GM10248 (cell line): ENCODE measurements at regions not wholly inside any gene's neighbourhood (a gene's known extent, or its start where the extent isn't known, plus 50 kb on each side); places are given as distances from the start of the nearest gene placed in this dataset.

Experiments
- CTCF ChIA-PET: fragments of 300-600 bp; sonication (Branson Sonifier 250); formaldehyde crosslinking; extraction: SDS; loops from one replicate; lab custom pipeline; 2021; ENCODE audit warnings: antibody characterized with exemption; lab: Yijun Ruan, JAX
- POLR2A ChIA-PET: fragments of 350-650 bp; sonication (Branson Sonifier 250); formaldehyde crosslinking; extraction: SDS; loops from one replicate; lab custom pipeline; 2020; ENCODE audit warnings: antibody characterized with exemption; lab: Yijun Ruan, JAX
- DNase-seq: peaks from one replicate; pipeline ENCODE4 v3.0.0; 2012; ENCODE audit errors: extremely low spot score
- TF ChIP-seq, protein P1 (sequence below): IDR thresholded peaks from 2 replicates; pipeline ENCODE4 v1.5.1; 2012; ENCODE audit warnings: mild to moderate bottlenecking, low read depth; ENCODE audit errors: extremely low read depth, missing control alignments, control extremely low read depth

- ChIA-PET CTCF (no interaction called here), POLR2A (no interaction called here)
- DNase-seq = no peak
- TF ChIP-seq, protein P1, sequence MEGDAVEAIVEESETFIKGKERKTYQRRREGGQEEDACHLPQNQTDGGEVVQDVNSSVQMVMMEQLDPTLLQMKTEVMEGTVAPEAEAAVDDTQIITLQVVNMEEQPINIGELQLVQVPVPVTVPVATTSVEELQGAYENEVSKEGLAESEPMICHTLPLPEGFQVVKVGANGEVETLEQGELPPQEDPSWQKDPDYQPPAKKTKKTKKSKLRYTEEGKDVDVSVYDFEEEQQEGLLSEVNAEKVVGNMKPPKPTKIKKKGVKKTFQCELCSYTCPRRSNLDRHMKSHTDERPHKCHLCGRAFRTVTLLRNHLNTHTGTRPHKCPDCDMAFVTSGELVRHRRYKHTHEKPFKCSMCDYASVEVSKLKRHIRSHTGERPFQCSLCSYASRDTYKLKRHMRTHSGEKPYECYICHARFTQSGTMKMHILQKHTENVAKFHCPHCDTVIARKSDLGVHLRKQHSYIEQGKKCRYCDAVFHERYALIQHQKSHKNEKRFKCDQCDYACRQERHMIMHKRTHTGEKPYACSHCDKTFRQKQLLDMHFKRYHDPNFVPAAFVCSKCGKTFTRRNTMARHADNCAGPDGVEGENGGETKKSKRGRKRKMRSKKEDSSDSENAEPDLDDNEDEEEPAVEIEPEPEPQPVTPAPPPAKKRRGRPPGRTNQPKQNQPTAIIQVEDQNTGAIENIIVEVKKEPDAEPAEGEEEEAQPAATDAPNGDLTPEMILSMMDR = no peak
Observed at GRCh38 chr12:124450376-124450750, 117.0 kb downstream of the NCOR2 start.

DNA sequence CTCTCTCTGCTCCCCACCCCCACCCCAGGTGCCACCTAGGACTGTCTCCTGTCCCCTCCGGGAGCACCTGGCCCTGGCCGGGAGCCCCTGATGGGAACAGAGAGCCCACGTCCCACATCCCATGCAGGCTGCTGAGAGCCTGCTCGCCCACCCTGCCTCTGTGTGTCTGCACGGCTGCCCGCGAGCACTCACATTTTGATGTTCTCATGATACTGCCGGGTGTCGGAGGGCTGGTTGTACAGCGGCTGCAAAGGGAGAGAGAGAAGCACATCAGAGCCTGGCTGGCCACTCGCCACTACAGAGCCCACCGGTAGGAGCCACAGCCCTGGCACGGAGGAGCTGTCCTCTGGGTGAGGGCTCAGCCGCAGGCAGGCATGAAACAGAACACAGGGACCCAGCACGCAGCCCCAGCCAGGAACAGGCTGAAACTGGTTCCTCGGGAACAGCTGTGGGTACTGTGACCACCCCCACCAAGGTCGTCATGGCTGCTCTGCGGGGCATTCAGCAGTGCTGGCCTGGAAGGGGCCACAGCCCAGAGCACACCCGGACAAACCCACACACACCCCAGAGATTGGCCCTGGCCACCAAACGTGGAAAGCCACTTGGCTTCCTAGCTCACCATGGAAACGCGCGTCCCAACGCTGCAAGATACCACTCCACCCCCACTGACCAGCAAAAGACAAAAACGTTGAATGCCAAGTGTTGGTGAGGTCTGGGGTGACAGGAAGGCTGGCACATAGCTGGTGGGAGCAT, 117.6 kb downstream of the NCOR2 start:
- no peak for DNase-seq
- ChIA-PET POLR2A (no interaction called here), CTCF (no interaction called here)

DNA sequence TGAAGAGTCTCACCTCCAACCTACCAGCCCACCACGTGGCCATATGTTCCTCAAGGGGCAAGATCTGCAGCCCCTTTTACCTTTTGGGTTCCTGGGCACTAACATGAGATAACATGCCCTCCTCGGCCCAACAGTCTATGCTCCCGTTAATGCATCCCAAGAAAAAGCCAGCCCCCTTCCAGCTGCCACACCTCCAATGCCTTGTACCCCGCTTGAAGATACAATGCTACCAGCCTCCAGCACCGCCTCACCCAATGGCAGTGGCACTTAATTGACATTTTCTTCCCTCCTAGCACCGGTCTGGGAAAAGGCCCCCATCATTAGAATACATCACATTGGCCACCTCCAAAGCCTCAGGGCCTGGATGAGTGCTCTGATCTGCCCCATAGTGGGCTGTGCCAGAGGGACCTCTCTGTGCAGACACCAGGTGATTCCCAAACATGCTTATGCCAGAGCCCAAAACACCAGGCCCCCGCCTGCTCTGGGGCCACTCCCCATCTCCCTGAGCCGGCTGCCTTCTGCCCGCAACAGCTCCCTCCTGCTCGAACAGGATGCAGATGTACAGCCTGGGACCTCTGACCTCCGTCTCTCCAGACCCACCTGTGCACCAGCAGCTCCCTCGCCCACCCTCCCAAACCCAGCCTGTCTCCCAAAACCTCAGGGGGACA, 118.3 kb downstream of the NCOR2 start:
- ChIA-PET POLR2A (no interaction called here), CTCF (interaction anchor here (0.9 kb wide), 1 partner anchor 24 kb away, joined by 3 read pairs; no protein-coding TSS in a partner anchor)
- TF ChIP-seq, protein P1 = no peak
- no peak for DNase-seq

More for the DNA sequence above, 117.6 kb downstream of the NCOR2 start:
- TF ChIP-seq, protein P1 = no peak

DNA sequence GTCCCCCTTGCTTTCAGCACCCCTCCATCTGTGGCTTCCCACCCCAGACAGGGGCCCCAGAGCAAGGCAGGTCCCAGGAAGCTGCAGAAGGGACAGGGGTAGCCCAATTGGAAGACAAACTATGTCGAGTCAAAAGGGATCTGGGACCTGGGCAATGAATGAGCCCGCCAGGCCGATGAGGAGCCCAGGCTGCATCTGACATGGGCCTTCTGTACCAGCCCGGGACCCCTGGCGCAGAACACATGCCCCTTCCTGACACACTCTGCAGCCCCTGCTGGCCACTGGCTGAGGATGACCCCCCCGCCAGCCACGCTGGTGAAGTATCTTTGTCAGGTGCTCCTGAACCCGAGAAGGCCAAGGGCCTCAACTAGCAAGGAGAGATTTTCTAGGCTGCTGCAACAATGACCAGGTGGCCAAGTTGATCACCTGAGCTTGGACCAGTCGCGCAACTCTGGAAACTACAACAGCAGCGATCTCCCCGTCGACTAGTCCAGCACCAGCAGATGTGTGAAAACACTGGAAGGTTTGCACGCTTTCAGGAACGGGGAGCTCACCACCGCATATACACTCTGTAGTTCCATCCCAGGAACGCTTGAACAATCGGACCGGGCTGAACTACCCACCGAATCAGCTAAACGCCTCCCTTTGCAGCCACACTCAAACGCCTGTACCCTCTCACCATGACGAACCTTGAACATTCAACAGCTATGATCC, 119.0 kb downstream of the NCOR2 start:
- ChIA-PET CTCF (interaction anchor here (0.9 kb wide), 1 partner anchor 23 kb away, joined by 3 read pairs; no protein-coding TSS in a partner anchor), POLR2A (no interaction called here)
- TF ChIP-seq, protein P1 = no peak
- no peak for DNase-seq

- TF ChIP-seq, protein P1 = no peak
- DNase-seq = no peak
- POLR2A ChIA-PET = no interaction called here
- CTCF ChIA-PET = no interaction called here
Observed at GRCh38 chr12:124446364-124446763, 121.0 kb downstream of the NCOR2 start.

DNA sequence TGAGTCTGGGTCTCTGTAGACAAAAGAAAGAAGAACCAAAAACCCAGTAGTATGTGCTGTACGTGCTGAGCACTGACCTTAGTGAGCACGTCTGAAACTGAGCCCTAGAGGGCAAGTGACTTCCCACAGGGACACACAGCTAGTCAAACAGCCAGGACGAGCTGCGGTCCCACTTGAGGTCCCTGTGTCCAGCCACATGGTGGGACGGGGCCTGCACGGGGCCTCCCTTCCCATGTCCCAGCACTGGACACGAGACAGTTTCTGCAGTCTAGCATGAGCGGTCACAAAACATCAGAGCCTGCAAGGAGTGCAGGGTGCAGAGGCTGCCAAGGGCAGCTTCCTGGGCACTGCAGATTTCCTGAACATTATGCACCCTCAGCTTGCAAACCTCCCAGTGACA, 121.6 kb downstream of the NCOR2 start:
- DNase-seq = no peak
- TF ChIP-seq, protein P1 = no peak
- POLR2A ChIA-PET = no interaction called here
- CTCF ChIA-PET = no interaction called here
